ENCODE measurements at regions not wholly inside any gene's neighbourhood (a gene's known extent, or its start where the extent isn't known, plus 50 kb on each side); places are given as distances from the start of the nearest gene placed in this dataset.
"Not testable (repeated sequence)": the region's sequence is repeated elsewhere in the genome, so short reads cannot be mapped to it uniquely, and the experiment has no call there.

DNA sequence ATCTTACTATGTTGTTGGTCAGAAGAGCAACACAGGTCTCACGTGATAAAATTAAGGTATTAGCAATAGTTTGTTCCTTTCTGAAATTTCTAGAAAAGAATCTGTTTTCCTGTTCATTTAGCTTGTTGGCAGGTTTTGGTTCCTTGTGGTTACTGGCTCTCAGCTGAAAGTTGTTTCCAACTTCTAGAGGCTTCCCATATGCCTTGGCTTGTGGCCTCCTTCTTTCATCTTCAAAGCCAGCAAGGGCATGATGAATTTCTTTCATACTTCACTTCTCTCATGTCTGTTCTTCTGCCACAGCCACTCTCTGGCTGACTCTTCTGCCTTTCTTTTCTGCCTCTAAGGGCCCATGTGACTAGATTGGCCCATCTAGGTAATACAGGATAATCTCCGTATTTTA lies 193.7 kb downstream of the TRIB2 start:
- in situ Hi-C loops (cut with MboI; ENCODE audit: low sequenced_read_pairs, unreplicated experiment), result no loop called here
- no peak for DNase-seq (ENCODE audit: low spot score)
- TF ChIP-seq, protein P1, sequence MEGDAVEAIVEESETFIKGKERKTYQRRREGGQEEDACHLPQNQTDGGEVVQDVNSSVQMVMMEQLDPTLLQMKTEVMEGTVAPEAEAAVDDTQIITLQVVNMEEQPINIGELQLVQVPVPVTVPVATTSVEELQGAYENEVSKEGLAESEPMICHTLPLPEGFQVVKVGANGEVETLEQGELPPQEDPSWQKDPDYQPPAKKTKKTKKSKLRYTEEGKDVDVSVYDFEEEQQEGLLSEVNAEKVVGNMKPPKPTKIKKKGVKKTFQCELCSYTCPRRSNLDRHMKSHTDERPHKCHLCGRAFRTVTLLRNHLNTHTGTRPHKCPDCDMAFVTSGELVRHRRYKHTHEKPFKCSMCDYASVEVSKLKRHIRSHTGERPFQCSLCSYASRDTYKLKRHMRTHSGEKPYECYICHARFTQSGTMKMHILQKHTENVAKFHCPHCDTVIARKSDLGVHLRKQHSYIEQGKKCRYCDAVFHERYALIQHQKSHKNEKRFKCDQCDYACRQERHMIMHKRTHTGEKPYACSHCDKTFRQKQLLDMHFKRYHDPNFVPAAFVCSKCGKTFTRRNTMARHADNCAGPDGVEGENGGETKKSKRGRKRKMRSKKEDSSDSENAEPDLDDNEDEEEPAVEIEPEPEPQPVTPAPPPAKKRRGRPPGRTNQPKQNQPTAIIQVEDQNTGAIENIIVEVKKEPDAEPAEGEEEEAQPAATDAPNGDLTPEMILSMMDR (IDR thresholded peaks at IDR 0.05; ENCODE audit: borderline replicate concordance, control extremely low read depth, extremely low read depth, insufficient read depth, missing control alignments), result no peak

DNA sequence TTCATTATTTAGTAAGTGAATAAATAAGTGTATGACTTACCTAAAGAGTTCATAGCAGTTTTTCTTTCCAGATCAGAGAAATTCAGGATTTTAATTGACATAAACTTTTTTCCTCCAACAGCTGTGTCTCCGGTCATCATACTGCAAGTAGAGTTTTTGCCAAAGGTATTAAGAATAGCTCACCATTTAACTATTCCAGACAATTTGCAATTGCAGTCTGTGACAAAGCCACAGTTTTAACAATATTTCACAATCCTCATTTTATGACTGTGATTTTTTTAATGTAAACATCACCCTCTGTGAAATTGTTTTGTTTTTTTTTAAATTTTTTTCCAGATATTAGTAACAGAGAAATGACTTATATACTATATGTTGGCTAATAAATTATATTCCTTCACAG lies 199.1 kb downstream of the TRIB2 start:
- DNase-seq (ENCODE audit: low spot score), result no peak
- TF ChIP-seq, protein P1 (IDR thresholded peaks at IDR 0.05; ENCODE audit: borderline replicate concordance, control extremely low read depth, extremely low read depth, insufficient read depth, missing control alignments), result no peak
- in situ Hi-C loops (cut with MboI; ENCODE audit: low sequenced_read_pairs, unreplicated experiment), result no loop called here

DNA sequence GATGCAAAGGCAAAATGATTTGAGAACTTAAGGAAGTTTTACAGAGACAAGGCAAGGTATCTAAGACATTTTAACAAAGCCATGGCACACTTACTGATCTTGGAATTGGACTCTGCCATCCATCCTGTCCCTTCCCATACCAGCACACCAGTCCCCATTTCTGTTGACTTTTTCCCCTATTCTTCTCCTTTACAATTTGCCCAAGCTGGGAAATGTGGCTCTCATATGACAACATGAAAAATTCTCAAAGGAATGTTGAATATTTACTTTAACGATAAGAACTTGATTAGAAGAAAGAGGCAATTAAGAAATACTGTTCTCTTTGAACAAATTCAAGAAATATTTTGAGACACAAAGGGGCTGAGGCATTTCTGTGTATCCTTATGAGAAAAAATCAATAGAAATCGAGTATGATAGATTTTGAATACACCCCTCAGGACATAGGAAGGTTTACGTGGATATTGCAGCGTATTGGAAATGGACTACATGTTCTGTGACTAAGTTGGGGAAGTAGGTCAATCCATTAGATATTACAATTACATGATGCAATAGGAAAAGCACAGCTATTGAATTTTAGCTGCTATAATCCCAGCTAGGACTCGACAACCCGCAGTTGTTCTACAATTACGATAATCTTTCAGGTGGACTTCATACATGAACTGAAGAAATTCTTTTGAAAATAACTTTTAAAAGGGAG lies 201.6 kb downstream of the TRIB2 start:
- in situ Hi-C loops (cut with MboI; ENCODE audit: low sequenced_read_pairs, unreplicated experiment), result no loop called here
- TF ChIP-seq, protein P1 (IDR thresholded peaks at IDR 0.05; ENCODE audit: borderline replicate concordance, control extremely low read depth, extremely low read depth, insufficient read depth, missing control alignments), result no peak
- no peak for DNase-seq (ENCODE audit: low spot score)

DNA sequence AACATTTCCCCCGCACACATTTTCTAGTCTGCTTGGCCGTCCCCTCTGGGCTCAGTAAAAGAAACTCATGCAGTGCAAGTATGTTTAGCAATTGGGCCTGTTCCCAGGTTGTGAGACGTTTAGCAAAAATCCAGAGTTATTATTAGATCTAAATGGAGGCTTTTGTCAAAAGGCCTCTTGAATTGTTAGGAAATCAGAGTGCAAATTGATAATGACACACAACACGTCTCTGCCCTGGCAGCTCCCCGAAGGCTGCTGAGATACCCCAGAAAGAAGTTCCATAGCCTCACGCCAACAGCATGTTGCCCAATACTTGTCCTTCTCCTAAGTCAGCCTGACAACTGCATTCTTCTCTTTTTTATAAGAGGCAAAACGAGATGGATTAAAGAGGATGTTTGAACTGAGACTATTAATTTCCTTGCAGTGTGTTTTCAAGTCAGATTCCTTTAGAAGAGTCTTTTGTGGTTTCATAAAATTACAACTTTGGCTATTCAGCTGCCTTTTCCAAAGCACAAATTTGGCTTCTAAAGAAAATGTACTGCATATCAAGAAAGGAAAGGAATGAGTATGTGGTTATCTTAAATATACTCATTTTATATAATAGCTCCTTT lies 202.2 kb downstream of the TRIB2 start:
- in situ Hi-C loops (cut with MboI; ENCODE audit: low sequenced_read_pairs, unreplicated experiment), result no loop called here
- DNase-seq (ENCODE audit: low spot score), result no peak
- TF ChIP-seq, protein P1 (IDR thresholded peaks at IDR 0.05; ENCODE audit: borderline replicate concordance, control extremely low read depth, extremely low read depth, insufficient read depth, missing control alignments), result no peak

DNA sequence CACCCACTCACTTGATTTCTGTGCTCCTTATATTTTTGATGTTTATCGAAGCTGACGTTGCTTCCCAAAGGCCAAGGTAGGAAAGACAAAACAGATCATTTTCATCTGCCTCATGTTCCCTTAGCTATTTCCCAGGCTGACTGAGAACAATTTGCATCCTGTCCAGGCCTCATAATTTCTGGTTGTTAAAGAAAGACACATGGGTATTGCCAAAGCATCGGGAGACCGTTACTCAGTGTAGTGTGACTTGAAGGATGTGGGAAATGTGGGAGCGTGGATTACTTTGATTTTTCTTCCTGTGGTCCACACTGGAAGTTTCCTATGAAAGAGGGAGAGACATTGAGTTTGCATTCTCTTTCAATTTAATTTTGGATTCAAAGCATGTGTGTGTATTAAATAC lies 204.6 kb downstream of the TRIB2 start:
- no peak for DNase-seq (ENCODE audit: low spot score)
- TF ChIP-seq, protein P1 (IDR thresholded peaks at IDR 0.05; ENCODE audit: borderline replicate concordance, control extremely low read depth, extremely low read depth, insufficient read depth, missing control alignments), result no peak
- in situ Hi-C loops (cut with MboI; ENCODE audit: low sequenced_read_pairs, unreplicated experiment), result no loop called here

DNA sequence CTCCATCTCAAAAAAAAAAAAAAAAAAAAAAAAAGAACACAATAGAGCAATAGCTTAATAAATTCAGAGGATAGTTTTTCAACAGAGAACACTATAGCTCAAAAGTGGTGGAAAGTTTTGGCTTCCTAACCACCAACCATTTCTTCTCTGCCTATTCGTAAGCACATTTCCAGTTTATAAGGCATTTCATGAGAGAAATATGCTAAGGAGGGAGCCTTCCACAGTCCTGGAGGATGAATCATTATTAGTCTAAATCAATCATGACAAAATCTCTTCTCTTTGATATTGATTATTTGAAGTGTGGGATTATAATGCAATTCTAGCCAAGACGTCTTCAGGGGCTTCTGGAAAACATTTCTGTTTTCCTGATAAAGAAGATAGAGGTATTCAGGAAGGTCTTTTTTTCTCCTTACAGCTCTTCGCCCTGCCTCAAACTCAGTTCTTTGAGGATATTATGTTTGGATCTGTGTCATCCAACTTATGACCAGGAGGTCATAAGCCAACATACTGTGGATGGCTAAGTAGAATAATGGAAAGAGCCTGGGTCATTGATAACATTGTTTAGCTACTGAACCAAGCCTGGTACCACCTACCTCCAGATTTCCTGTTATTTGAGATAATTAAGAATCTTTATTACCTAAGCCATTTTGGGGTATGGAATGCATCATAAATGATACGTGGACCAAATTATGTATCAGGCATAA lies 207.3 kb downstream of the TRIB2 start:
- TF ChIP-seq, protein P1 (IDR thresholded peaks at IDR 0.05; ENCODE audit: borderline replicate concordance, control extremely low read depth, extremely low read depth, insufficient read depth, missing control alignments), result no peak
- DNase-seq (ENCODE audit: low spot score), result no peak
- in situ Hi-C loops (cut with MboI; ENCODE audit: low sequenced_read_pairs, unreplicated experiment), result no loop called here

DNA sequence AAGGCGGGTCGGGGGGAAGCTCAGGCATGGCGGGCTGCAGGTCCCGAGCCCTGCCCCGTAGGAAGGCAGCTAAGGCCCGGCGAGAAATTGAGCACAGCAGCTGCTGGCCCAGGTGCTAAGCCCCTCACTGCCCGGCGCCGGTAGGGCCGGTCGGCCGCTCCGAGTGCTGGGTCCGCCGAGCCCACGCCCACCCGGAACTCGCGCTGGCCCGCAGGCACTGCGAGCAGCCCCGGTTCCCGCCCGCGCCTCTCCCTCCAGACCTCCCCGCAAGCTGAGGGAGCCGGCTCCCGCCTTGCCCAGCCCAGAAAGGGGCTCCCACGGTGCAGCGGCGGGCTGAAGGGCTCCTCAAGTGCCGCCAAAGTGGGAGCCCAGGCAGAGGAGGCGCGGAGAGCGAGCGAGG lies 209.9 kb downstream of the TRIB2 start:
- DNase-seq (ENCODE audit: low spot score); in situ Hi-C loops (cut with MboI; ENCODE audit: low sequenced_read_pairs, unreplicated experiment): not testable (repeated sequence)
